A549 (cell line): ENCODE measurements at regions not wholly inside any gene's neighbourhood (a gene's known extent, or its start where the extent isn't known, plus 50 kb on each side); places are given as distances from the start of the nearest gene placed in this dataset.

Experiments
- ESRRA ChIP-seq: fragments of 150-350 bp; IDR thresholded peaks from 2 replicates; pipeline ENCODE4 v1.6.1; 2014; ENCODE audit warnings: mild to moderate bottlenecking, low read length, borderline replicate concordance
- MAFK ChIP-seq: fragments of 450-650 bp; IDR thresholded peaks from 2 replicates; pipeline ENCODE4 v1.6.1; 2014; ENCODE audit not compliant: partially characterized antibody
- RCOR1 ChIP-seq: fragments of 150-350 bp; IDR thresholded peaks from 2 replicates; pipeline ENCODE4 v1.6.1; 2014; ENCODE audit warnings: antibody characterized with exemption, low read length, low read depth
- TF ChIP-seq, protein P1 (sequence below): fragments of >200 bp; sonication (Bioruptor Twin); formaldehyde crosslinking; IDR thresholded peaks from 3 replicates; pipeline ENCODE4 v1.5.1; 2016

DNA sequence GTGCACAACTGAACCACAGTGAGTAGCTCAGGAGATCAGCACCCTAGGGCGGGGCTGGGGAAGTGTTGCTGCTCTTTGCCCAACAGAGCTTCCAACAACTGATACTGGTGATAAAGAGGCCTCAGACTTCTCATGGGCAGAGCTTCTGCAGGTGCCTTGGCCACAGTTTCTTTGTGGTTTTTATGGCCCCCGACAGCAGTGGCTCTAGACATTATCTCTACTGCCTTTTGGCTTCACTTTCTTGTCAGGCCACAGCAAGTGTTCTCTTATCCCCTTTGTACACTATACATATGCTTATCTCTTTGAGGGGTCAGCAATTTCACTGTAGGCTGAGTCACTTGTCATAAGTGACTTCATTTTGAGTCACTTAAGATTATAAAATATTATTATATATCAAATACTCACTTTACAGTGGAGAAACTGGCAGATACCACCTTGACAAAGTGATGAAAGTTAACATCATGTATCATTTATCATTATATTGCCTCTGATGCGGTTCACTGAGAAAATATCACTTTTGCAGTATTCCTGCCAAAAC, 90.9 kb upstream of the COX7C start:
- TF ChIP-seq, protein P1, sequence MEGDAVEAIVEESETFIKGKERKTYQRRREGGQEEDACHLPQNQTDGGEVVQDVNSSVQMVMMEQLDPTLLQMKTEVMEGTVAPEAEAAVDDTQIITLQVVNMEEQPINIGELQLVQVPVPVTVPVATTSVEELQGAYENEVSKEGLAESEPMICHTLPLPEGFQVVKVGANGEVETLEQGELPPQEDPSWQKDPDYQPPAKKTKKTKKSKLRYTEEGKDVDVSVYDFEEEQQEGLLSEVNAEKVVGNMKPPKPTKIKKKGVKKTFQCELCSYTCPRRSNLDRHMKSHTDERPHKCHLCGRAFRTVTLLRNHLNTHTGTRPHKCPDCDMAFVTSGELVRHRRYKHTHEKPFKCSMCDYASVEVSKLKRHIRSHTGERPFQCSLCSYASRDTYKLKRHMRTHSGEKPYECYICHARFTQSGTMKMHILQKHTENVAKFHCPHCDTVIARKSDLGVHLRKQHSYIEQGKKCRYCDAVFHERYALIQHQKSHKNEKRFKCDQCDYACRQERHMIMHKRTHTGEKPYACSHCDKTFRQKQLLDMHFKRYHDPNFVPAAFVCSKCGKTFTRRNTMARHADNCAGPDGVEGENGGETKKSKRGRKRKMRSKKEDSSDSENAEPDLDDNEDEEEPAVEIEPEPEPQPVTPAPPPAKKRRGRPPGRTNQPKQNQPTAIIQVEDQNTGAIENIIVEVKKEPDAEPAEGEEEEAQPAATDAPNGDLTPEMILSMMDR: no peak
- TF ChIP-seq MAFK: no peak
- no peak for TF ChIP-seq RCOR1
- no peak for TF ChIP-seq ESRRA
